Trophoblast cell (in vitro differentiated cells and primary cell): ENCODE measurements at regions not wholly inside any gene's neighbourhood (a gene's known extent, or its start where the extent isn't known, plus 50 kb on each side); places are given as distances from the start of the nearest gene placed in this dataset.

Experiments used
- DNase-seq, 2 donors: peaks; one replicate each; pipeline ENCODE4 v3.0.0-alpha.2; 2016
- H2AFZ ChIP-seq: 2 replicates; pipeline ENCODE4 v1.6.1; 2013; ENCODE audit warnings: low read length, moderate library complexity, mild to moderate bottlenecking; ENCODE audit not compliant: insufficient read depth, poor library complexity
- H2AK5ac ChIP-seq: 2 replicates; pipeline ENCODE4 v1.6.1; 2013; ENCODE audit warnings: mild to moderate bottlenecking, low read length
- H2BK120ac ChIP-seq: 2 replicates; pipeline ENCODE4 v1.6.1; 2013; ENCODE audit warnings: low read length, mild to moderate bottlenecking, moderate library complexity; ENCODE audit not compliant: insufficient read depth, poor library complexity
- H2BK12ac ChIP-seq: 2 replicates; pipeline ENCODE4 v1.6.1; 2013; ENCODE audit warnings: mild to moderate bottlenecking, low read length, moderate library complexity
- H2BK5ac ChIP-seq: 2 replicates; pipeline ENCODE4 v1.6.1; 2013; ENCODE audit warnings: low read length, low read depth, moderate library complexity, mild to moderate bottlenecking; ENCODE audit not compliant: poor library complexity
- H3K14ac ChIP-seq: 2 replicates; pipeline ENCODE4 v1.6.1; 2013; ENCODE audit warnings: mild to moderate bottlenecking, low read length
- H3K18ac ChIP-seq: 2 replicates; pipeline ENCODE4 v1.6.1; 2013; ENCODE audit warnings: mild to moderate bottlenecking, low read length
- H3K23ac ChIP-seq: 2 replicates; pipeline ENCODE4 v1.6.1; 2013; ENCODE audit warnings: low read length
- H3K27ac ChIP-seq: 2 replicates; pipeline ENCODE4 v1.5.1; 2013; ENCODE audit warnings: low read depth, mild to moderate bottlenecking, inconsistent platforms, low read length, moderate library complexity
- H3K27me3 ChIP-seq: 2 replicates; pipeline ENCODE4 v1.6.1; 2013; ENCODE audit warnings: inconsistent platforms, mild to moderate bottlenecking, low read length, moderate library complexity; ENCODE audit not compliant: insufficient read depth
- H3K36me3 ChIP-seq, 2 experiments: 1 replicate in 1 of 2; 2 replicates in 1 of 2; pipeline ENCODE4 v1.6.1; 2013; ENCODE audit warnings: low read length in 2 of 2, mild to moderate bottlenecking in 2 of 2, moderate library complexity in 1 of 2; ENCODE audit not compliant: insufficient read depth in 2 of 2, control insufficient read depth in 1 of 2
- H3K4ac ChIP-seq: 2 replicates; pipeline ENCODE4 v1.6.1; 2013; ENCODE audit warnings: low read depth, mild to moderate bottlenecking, low read length, moderate library complexity
- H3K4me1 ChIP-seq, 2 experiments: 1 replicate in 1 of 2; 2 replicates in 1 of 2; pipeline ENCODE4 v1.6.1; 2013; ENCODE audit warnings: low read length in 2 of 2, mild to moderate bottlenecking in 2 of 2, moderate library complexity in 1 of 2; ENCODE audit not compliant: insufficient read depth in 2 of 2, control insufficient read depth in 1 of 2
- H3K4me2 ChIP-seq: 2 replicates; pipeline ENCODE4 v1.6.1; 2013; ENCODE audit warnings: inconsistent platforms, mild to moderate bottlenecking, low read length, moderate library complexity
- H3K4me3 ChIP-seq: 2 replicates; pipeline ENCODE4 v1.5.1; 2013; ENCODE audit warnings: mild to moderate bottlenecking, low read depth, low read length, inconsistent platforms
- H3K79me1 ChIP-seq: one replicate; pipeline ENCODE4 v1.6.1; 2013; ENCODE audit warnings: low read length
- H3K79me2 ChIP-seq: 2 replicates; pipeline ENCODE4 v1.6.1; 2013; ENCODE audit warnings: low read length, mild to moderate bottlenecking; ENCODE audit not compliant: control insufficient read depth, insufficient read depth, poor library complexity
- H3K9ac ChIP-seq: 2 replicates; pipeline ENCODE4 v1.6.1; 2013; ENCODE audit warnings: mild to moderate bottlenecking, low read length
- H3K9me3 ChIP-seq: 2 replicates; pipeline ENCODE4 v1.6.1; 2013; ENCODE audit warnings: low read depth, mild to moderate bottlenecking, control low read depth, inconsistent platforms, low read length; ENCODE audit not compliant: insufficient read depth
- H4K12ac ChIP-seq: 2 replicates; pipeline ENCODE4 v1.6.1; 2013; ENCODE audit warnings: low read depth, mild to moderate bottlenecking, low read length, moderate library complexity
- H4K8ac ChIP-seq: 2 replicates; pipeline ENCODE4 v1.6.1; 2013; ENCODE audit warnings: low read depth, mild to moderate bottlenecking, low read length, moderate library complexity
- H4K91ac ChIP-seq: one replicate; pipeline ENCODE4 v1.6.1; 2013; ENCODE audit warnings: low read depth, mild to moderate bottlenecking, low read length, moderate library complexity
- WGBS: extraction: QIAGEN DNeasy Blood & Tissue Kit; methylation state at CpG from one replicate; pipeline ENCODE4 v1.1.7; 2013; ENCODE audit warnings: missing lambda C conversion rate; ENCODE audit not compliant: insufficient read length, insufficient coverage; ENCODE audit errors: extremely low coverage; 5-methylcytosine and 5-hydroxymethylcytosine counted together

- H3K4me1 ChIP-seq: no peaks in the 10 kb centered on the region
- H4K8ac ChIP-seq: no peak overlapping the region
- H3K9ac ChIP-seq: no peak overlapping the region
- H2AFZ ChIP-seq: no peak overlapping the region
- no peak overlapping the region for H3K4ac ChIP-seq
- no peak overlapping the region for H3K4me2 ChIP-seq
- H3K79me1 ChIP-seq: no peaks in the 10 kb centered on the region
- no peak overlapping the region for H3K4me3 ChIP-seq
- H3K27me3 ChIP-seq: no peaks in the 10 kb centered on the region
- H3K9me3 ChIP-seq: no peaks in the 10 kb centered on the region
- H3K79me2 ChIP-seq: no peaks in the 10 kb centered on the region
- H2BK120ac ChIP-seq: no peak overlapping the region
- no peak overlapping the region for H2AK5ac ChIP-seq
- no peak overlapping the region for H4K12ac ChIP-seq
- WGBS: no CpG with 5 or more reads among the region's 1 CpG
- H2BK12ac ChIP-seq: no peak overlapping the region
- no peak for DNase-seq
- H3K18ac ChIP-seq: no peak overlapping the region
- no peak overlapping the region for H3K14ac ChIP-seq
- H3K27ac ChIP-seq: no peak overlapping the region
- H2BK5ac ChIP-seq: no peak overlapping the region
- no peak overlapping the region for H3K23ac ChIP-seq
- no peaks in the 10 kb centered on the region for H3K36me3 ChIP-seq
- no peak overlapping the region for H4K91ac ChIP-seq
Observed at GRCh38 chr3:1552831-1553230, 460.0 kb downstream of the CNTN6 start.

DNA sequence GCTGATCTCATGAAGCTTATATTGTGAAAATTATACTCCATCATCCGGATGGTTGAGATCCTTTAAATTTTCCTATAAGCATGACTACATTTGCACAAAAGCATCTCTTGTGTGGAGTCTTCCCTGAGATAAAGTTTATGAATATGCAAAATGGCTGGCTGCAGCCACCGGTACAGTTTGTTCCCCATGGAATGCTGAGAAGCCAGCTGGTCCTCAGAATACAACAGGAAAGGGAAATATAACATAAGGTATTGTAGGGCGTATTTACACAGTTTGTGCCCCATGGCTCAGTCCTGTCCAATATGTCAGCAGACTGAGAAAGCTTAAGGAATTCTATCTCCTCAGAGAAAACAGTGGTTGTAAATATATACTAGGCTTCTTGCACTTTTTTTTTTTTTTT, 468.6 kb downstream of the CNTN6 start:
- Histone ChIP-seq H3K9me3 (no peaks in the 10 kb centered on the region), H3K14ac (no peak overlapping the region), H2BK120ac (no peak overlapping the region), H2AK5ac (no peak overlapping the region), H4K12ac (no peak overlapping the region), H3K27ac (no peak overlapping the region), H2BK12ac (no peak overlapping the region), H3K79me1 (no peaks in the 10 kb centered on the region), H2AFZ (no peak overlapping the region), H3K4me2 (no peak overlapping the region), H3K9ac (no peak overlapping the region), H4K8ac (no peak overlapping the region), H3K4me3 (no peak overlapping the region), H3K18ac (no peak overlapping the region), H4K91ac (no peak overlapping the region), H3K23ac (no peak overlapping the region), H3K4me1 (no peaks in the 10 kb centered on the region), H3K36me3 (no peaks in the 10 kb centered on the region), H3K27me3 (no peaks in the 10 kb centered on the region), H3K4ac (no peak overlapping the region), H2BK5ac (no peak overlapping the region), H3K79me2 (no peaks in the 10 kb centered on the region)
- WGBS: no CpG with 5 or more reads among the region's 3 CpGs
- DNase-seq: no peak

DNA sequence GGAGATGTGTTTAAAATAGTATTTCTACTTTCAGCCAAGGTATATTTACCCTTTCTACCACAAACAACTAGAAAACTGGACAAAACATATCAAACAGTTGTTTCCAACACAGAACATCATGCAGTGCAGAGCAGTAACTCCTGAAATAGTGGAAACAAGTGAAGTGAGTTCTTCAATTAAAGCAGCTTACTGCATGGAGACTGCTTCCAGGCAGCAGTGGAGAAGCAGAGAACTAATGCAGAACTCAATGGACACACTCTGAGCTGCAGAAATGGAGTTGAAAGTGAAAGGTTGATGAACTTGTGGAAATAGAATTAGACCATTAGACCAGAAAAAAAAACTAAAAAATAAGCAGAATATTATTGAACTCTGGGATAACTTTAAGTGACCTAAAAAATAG, 478.9 kb downstream of the CNTN6 start:
- no peak overlapping the region for H3K27ac ChIP-seq
- no peak overlapping the region for H3K4me2 ChIP-seq
- H2BK12ac ChIP-seq: no peak overlapping the region
- H3K36me3 ChIP-seq: no peaks in the 10 kb centered on the region
- H3K18ac ChIP-seq: no peak overlapping the region
- H3K4ac ChIP-seq: no peak overlapping the region
- H4K8ac ChIP-seq: no peak overlapping the region
- H3K4me3 ChIP-seq: no peak overlapping the region
- no peaks in the 10 kb centered on the region for H3K27me3 ChIP-seq
- no peak overlapping the region for H2AFZ ChIP-seq
- no peak overlapping the region for H2BK5ac ChIP-seq
- H4K12ac ChIP-seq: no peak overlapping the region
- no peak overlapping the region for H3K9ac ChIP-seq
- no peaks in the 10 kb centered on the region for H3K79me1 ChIP-seq
- H3K79me2 ChIP-seq: no peaks in the 10 kb centered on the region
- no peak overlapping the region for H4K91ac ChIP-seq
- no peaks in the 10 kb centered on the region for H3K4me1 ChIP-seq
- DNase-seq: no peak
- no peak overlapping the region for H2AK5ac ChIP-seq
- no peaks in the 10 kb centered on the region for H3K9me3 ChIP-seq
- no peak overlapping the region for H2BK120ac ChIP-seq
- no peak overlapping the region for H3K14ac ChIP-seq
- H3K23ac ChIP-seq: no peak overlapping the region

DNA sequence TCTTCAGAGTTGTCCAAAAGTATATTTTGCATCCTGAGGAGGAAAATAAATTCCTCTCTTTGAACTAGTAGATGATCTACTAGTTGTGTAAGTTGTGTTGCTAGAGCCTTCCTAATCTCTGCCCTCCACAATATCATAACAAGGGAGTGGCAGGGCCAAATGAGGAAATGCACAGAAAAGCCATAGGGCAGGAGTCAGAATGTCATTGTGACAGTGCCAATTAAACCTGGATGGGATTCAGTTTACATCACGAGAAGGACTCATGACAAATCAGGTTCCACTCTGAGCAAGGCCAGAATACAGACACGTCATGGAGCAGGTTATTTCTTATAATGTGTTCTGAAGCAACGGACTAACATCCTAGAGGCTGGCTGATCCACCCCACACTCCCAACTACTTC, 483.2 kb downstream of the CNTN6 start:
- Histone ChIP-seq H4K8ac (no peak overlapping the region), H3K23ac (no peak overlapping the region), H2BK5ac (no peak overlapping the region), H3K14ac (no peak overlapping the region), H2AK5ac (no peak overlapping the region), H3K4me1 (no peaks in the 10 kb centered on the region), H2AFZ (no peak overlapping the region), H3K4me3 (no peak overlapping the region), H2BK12ac (no peak overlapping the region), H3K9me3 (no peaks in the 10 kb centered on the region), H4K91ac (no peak overlapping the region), H3K9ac (no peak overlapping the region), H3K79me1 (no peaks in the 10 kb centered on the region), H3K4me2 (no peak overlapping the region), H2BK120ac (no peak overlapping the region), H3K27me3 (no peaks in the 10 kb centered on the region), H3K79me2 (no peaks in the 10 kb centered on the region), H4K12ac (no peak overlapping the region), H3K27ac (no peak overlapping the region), H3K36me3 (no peaks in the 10 kb centered on the region), H3K4ac (no peak overlapping the region), H3K18ac (no peak overlapping the region)
- DNase-seq: no peak
- no CpG with 5 or more reads among the region's 3 CpGs for WGBS
